BE2C (cell line): ENCODE measurements at regions not wholly inside any gene's neighbourhood (a gene's known extent, or its start where the extent isn't known, plus 50 kb on each side); places are given as distances from the start of the nearest gene placed in this dataset.

ENCODE experiments used
- DNase-seq: peaks from one replicate; pipeline ENCODE4 v3.0.0-alpha.2; 2020
- H3K27me3 ChIP-seq: fragments of 250-450 bp; sonication (Bioruptor Pico); 2 replicates; pipeline ENCODE4 v1.5.1; 2020; ENCODE audit warnings: mild to moderate bottlenecking
- H3K36me3 ChIP-seq: fragments of 250-450 bp; sonication (Bioruptor Pico); 2 replicates; pipeline ENCODE4 v1.5.1; 2020; ENCODE audit warnings: mild to moderate bottlenecking
- H3K4me1 ChIP-seq: fragments of 250-450 bp; sonication (Bioruptor Pico); 2 replicates; pipeline ENCODE4 v1.5.1; 2020
- H3K4me3 ChIP-seq: 2 replicates; pipeline ENCODE4 v1.5.1; 2011; ENCODE audit warnings: low read depth, low read length
- H3K9me3 ChIP-seq: fragments of 250-450 bp; sonication (Bioruptor Pico); 2 replicates; pipeline ENCODE4 v1.5.1; 2020
- TF ChIP-seq, protein P1 (sequence below): IDR thresholded peaks from 2 replicates; pipeline ENCODE4 v1.5.1; 2012; ENCODE audit warnings: mild to moderate bottlenecking, low read depth, low read length

- no peaks in the 10 kb centered on the region for H3K36me3 ChIP-seq
- H3K4me3 ChIP-seq: no peak overlapping the region
- no peaks in the 10 kb centered on the region for H3K4me1 ChIP-seq
- no peak for DNase-seq
- TF ChIP-seq, protein P1, sequence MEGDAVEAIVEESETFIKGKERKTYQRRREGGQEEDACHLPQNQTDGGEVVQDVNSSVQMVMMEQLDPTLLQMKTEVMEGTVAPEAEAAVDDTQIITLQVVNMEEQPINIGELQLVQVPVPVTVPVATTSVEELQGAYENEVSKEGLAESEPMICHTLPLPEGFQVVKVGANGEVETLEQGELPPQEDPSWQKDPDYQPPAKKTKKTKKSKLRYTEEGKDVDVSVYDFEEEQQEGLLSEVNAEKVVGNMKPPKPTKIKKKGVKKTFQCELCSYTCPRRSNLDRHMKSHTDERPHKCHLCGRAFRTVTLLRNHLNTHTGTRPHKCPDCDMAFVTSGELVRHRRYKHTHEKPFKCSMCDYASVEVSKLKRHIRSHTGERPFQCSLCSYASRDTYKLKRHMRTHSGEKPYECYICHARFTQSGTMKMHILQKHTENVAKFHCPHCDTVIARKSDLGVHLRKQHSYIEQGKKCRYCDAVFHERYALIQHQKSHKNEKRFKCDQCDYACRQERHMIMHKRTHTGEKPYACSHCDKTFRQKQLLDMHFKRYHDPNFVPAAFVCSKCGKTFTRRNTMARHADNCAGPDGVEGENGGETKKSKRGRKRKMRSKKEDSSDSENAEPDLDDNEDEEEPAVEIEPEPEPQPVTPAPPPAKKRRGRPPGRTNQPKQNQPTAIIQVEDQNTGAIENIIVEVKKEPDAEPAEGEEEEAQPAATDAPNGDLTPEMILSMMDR: no peak
- H3K27me3 ChIP-seq: no peaks in the 10 kb centered on the region
- H3K9me3 ChIP-seq: no peaks in the 10 kb centered on the region
Observed at GRCh38 chr1:115467790-115468189, 129.7 kb upstream of the NGF start.

DNA sequence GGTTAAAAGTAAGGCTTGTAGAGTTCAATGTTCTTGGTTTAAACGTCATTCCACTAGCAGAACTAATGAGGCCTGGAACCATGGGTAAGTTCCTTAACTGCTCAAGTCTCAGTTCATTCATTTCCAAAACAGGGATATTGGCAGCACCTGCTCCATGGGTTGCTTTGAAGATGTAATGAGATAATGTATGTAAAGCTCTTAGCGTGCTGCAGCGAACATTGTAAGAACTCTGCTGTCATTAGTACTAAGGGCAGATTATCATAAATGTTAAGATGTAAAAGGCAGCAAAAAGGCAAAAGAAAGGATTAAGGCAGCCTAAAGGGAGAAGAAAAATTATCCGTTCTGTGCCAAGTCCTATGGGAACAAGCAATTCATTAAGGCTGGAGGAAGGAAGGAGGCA lies 129.1 kb upstream of the NGF start:
- TF ChIP-seq, protein P1: no peak
- no peaks in the 10 kb centered on the region for H3K27me3 ChIP-seq
- H3K9me3 ChIP-seq: no peaks in the 10 kb centered on the region
- no peak overlapping the region for H3K4me3 ChIP-seq
- no peaks in the 10 kb centered on the region for H3K36me3 ChIP-seq
- no peaks in the 10 kb centered on the region for H3K4me1 ChIP-seq
- no peak for DNase-seq

DNA sequence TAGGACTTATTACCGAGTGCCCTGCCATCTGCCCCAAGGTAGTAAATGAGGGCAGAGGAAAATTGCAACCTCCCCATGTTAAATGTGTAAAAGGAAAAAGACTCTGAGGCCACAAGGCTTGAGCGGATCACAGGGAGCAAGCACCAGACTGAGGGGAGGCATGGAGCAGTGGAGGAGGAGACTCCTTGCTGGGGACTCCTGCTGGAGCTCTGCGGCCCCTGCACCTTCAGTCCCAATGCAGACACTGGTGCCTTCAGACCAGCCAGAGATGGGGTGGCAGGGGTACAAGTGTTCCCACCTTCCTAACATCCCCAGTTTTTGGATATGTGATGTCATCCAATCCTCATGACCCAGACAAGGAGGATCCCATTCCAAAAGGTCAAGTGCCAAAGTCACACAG lies 128.4 kb upstream of the NGF start:
- Histone ChIP-seq H3K36me3 (no peaks in the 10 kb centered on the region), H3K4me3 (no peak overlapping the region), H3K27me3 (no peaks in the 10 kb centered on the region), H3K9me3 (no peaks in the 10 kb centered on the region), H3K4me1 (no peaks in the 10 kb centered on the region)
- DNase-seq: no peak
- TF ChIP-seq, protein P1: no peak

- Histone ChIP-seq H3K27me3 (no peaks in the 10 kb centered on the region), H3K4me3 (no peak overlapping the region), H3K36me3 (no peaks in the 10 kb centered on the region), H3K4me1 (no peaks in the 10 kb centered on the region), H3K9me3 (no peaks in the 10 kb centered on the region)
- TF ChIP-seq, protein P1: no peak
- DNase-seq: no peak
Observed at GRCh38 chr1:115465802-115466363, 127.8 kb upstream of the NGF start.

DNA sequence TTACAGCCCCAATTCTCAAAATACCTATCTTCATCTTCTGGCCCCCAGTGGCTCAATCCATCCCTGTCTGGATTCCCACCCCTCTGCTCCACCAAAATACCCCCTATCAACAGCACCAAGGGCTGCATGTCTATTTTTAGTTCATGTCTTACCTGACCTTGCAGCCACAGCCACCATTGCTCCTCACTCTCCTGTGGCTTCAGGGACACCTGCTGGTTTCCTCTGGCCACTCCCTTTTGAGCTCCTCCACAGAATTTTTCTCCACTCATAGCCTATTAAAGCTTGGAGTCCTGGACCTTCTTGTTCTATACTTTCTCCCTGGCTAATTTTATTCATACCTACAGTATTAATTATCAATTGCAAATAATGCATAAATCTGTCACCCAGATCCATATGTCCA lies 125.3 kb upstream of the NGF start:
- no peaks in the 10 kb centered on the region for H3K4me1 ChIP-seq
- DNase-seq: no peak
- H3K27me3 ChIP-seq: no peaks in the 10 kb centered on the region
- H3K4me3 ChIP-seq: no peak overlapping the region
- H3K9me3 ChIP-seq: no peaks in the 10 kb centered on the region
- no peaks in the 10 kb centered on the region for H3K36me3 ChIP-seq
- TF ChIP-seq, protein P1: no peak

DNA sequence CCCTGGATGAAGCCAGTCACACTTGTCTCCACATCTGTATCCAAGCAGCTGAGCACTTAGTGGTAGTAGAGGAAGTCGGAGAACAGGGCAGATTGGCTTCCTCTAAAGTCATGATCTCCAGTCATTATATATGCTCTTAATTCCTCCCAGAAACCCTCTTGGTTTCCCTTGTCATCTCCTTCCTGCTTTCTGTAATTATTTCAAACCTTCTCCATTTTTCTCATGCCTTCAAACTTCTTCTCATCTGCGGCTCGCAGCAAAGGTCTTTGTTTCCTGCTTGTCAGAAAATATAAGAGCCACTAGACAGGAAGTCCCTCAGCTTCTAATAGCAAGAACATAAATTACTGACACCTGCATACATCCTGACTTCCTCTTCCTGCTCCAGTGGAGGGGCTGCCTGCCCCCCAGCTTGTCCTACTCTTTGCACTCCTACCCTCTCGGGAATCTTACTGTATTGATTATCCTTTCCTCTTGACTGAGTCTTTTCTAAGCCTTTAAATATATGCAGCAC lies 124.6 kb upstream of the NGF start:
- Histone ChIP-seq H3K4me3 (no peak overlapping the region), H3K27me3 (no peaks in the 10 kb centered on the region), H3K36me3 (no peaks in the 10 kb centered on the region), H3K4me1 (no peaks in the 10 kb centered on the region), H3K9me3 (no peaks in the 10 kb centered on the region)
- TF ChIP-seq, protein P1: no peak
- no peak for DNase-seq
